Erythroblast (primary cell): ENCODE measurements at regions not wholly inside any gene's neighbourhood (a gene's known extent, or its start where the extent isn't known, plus 50 kb on each side); places are given as distances from the start of the nearest gene placed in this dataset.

ENCODE experiments used
- GATA1 ChIP-seq: IDR thresholded peaks from 2 replicates; pipeline ENCODE4 v1.6.1; 2011; ENCODE audit warnings: low read depth, mild to moderate bottlenecking, control low read depth, low read length, moderate library complexity
- POLR2A ChIP-seq: IDR thresholded peaks from 2 replicates; pipeline ENCODE4 v1.6.1; 2011; ENCODE audit warnings: mild to moderate bottlenecking, low read length

DNA sequence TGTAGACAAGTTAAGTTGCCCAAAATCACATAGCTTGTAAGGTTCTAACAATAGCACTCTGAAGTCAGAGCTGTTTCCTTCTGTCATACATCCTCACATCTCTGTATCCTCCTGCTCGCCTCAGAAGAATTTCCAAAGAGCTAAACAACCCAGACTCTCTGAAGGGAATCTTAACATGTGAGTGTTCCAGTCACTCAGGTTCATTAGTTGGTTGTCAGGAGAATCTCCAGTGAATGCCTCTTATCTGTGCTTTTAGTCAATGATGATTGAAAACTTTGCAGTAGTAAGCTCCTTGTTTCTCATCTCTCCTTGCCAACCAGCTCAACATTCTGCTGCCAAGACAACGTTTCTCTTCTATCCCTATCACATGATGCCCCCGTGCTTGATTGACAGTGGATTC, 195.5 kb downstream of the C11orf91 start:
- TF ChIP-seq POLR2A = no peak
- no peak for TF ChIP-seq GATA1
